ENCODE measurements at regions not wholly inside any gene's neighbourhood (a gene's known extent, or its start where the extent isn't known, plus 50 kb on each side); places are given as distances from the start of the nearest gene placed in this dataset.
"Not testable (repeated sequence)": the region's sequence is repeated elsewhere in the genome, so short reads cannot be mapped to it uniquely, and the experiment has no call there.

DNA sequence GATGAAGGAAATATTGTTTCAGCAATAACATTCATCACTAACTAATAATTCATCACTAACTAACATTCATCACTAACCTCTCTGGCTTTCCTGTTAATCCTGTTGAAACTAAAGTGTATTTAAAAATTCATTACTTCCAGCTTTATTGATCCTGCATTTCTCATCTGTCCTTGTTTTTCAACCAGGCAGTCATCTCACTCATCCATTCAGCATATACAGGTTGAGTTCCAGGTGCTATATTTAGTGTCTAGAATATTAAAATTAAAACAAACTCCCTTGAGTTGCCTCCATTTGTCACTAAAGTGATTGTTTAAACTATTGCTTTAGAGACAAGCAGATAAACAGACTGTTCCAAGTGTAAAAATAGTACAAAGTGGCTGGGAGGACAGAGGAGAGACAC, 58.1 kb downstream of the ATXN7L3B start:
- TF ChIP-seq, protein P1, sequence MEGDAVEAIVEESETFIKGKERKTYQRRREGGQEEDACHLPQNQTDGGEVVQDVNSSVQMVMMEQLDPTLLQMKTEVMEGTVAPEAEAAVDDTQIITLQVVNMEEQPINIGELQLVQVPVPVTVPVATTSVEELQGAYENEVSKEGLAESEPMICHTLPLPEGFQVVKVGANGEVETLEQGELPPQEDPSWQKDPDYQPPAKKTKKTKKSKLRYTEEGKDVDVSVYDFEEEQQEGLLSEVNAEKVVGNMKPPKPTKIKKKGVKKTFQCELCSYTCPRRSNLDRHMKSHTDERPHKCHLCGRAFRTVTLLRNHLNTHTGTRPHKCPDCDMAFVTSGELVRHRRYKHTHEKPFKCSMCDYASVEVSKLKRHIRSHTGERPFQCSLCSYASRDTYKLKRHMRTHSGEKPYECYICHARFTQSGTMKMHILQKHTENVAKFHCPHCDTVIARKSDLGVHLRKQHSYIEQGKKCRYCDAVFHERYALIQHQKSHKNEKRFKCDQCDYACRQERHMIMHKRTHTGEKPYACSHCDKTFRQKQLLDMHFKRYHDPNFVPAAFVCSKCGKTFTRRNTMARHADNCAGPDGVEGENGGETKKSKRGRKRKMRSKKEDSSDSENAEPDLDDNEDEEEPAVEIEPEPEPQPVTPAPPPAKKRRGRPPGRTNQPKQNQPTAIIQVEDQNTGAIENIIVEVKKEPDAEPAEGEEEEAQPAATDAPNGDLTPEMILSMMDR (IDR thresholded peaks at IDR 0.05; ENCODE audit: unreplicated experiment) = no peak
- CTCF ChIA-PET = interaction anchor here (1.5 kb wide), 1 partner anchor 11 kb away, joined by 4 read pairs; no protein-coding TSS in a partner anchor
- Mint-ChIP-seq H3K36me3 (ENCODE audit: insufficient read depth, unreplicated experiment) (peaks cover 16% of the 10 kb centered on the region), H3K27me3 (ENCODE audit: unreplicated experiment) (no peaks in the 10 kb centered on the region), H3K27ac (ENCODE audit: unreplicated experiment) (peak overlapping the region; percentile 22), H3K4me1 (ENCODE audit: low read depth, unreplicated experiment) (peaks cover 54% of the 10 kb centered on the region), H3K9me3 (ENCODE audit: low read depth, unreplicated experiment) (peaks cover 7% of the 10 kb centered on the region), H3K4me3 (ENCODE audit: low read depth, unreplicated experiment) (peak overlapping the region; percentile 10)
- no peak for DNase-seq
- intact Hi-C loops (cut with micrococcal nuclease; ENCODE audit: unreplicated experiment) = no loop called here
- BruUV-seq (replicated peaks) = no TSS peak

DNA sequence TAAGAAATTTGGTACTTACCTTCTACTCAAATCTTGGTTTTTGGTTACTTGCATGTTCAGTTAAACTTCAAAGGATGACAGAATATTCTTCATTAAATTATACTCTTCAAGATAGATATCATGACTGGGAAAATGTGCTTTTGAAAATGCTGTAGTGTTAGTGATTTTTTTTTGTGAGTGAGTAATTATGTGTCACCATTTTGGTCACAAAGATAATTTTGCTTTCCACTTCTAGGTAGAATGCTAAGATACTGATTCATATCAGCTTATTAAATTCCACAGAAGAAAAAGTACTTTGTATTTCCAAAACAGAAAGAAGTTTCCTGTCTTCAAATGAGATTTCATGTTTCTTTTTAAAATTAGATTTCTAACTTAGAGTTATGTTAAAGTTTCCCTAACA, 61.2 kb downstream of the ATXN7L3B start:
- peak overlapping the region; percentile 100 for H3K27ac Mint-ChIP-seq (ENCODE audit: unreplicated experiment)
- H3K4me1 Mint-ChIP-seq (ENCODE audit: low read depth, unreplicated experiment) = peaks cover 74% of the 10 kb centered on the region
- BruUV-seq (replicated peaks) = no TSS peak
- H3K27me3 Mint-ChIP-seq (ENCODE audit: unreplicated experiment) = no peaks in the 10 kb centered on the region
- intact Hi-C loops (cut with micrococcal nuclease; ENCODE audit: unreplicated experiment) = no loop called here
- H3K9me3 Mint-ChIP-seq (ENCODE audit: low read depth, unreplicated experiment) = peaks cover 10% of the 10 kb centered on the region
- H3K36me3 Mint-ChIP-seq (ENCODE audit: insufficient read depth, unreplicated experiment) = peaks cover 33% of the 10 kb centered on the region
- no peak for DNase-seq
- CTCF ChIA-PET = interaction anchor here (0.7 kb wide), 1 partner anchor 48 kb away, joined by 4 read pairs; no protein-coding TSS in a partner anchor
- H3K4me3 Mint-ChIP-seq (ENCODE audit: low read depth, unreplicated experiment) = no peak overlapping the region
- TF ChIP-seq, protein P1 (IDR thresholded peaks at IDR 0.05; ENCODE audit: unreplicated experiment) = no peak

DNA sequence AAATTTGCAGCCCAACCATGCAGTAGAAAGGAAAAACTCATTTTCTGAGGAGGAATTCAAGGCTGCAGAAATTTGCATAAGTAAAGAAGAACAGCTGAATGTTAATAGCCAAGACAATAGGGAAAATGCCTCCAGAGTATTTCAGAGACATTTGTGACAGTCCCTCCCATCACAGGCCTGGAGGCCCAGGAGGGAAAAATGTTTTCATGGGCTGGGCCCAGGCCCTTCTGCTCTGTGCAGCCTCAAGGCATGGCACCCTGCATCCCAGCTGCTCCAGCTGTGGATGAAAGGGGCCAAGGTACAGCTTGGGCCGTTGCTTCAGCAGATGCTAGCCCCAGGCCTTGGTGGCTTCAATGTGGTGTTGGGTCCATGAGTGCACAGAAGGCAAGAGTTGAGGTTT, 62.3 kb downstream of the ATXN7L3B start:
- H3K27ac Mint-ChIP-seq (ENCODE audit: unreplicated experiment) = peak overlapping the region; percentile 100
- no TSS peak for BruUV-seq (replicated peaks)
- intact Hi-C loops (cut with micrococcal nuclease; ENCODE audit: unreplicated experiment) = loop anchor here (5.0 kb wide), 2 partner anchors 63 to 198 kb away; partner anchors contain the start of gene ATXN7L3B
- H3K36me3 Mint-ChIP-seq (ENCODE audit: insufficient read depth, unreplicated experiment) = peaks cover 33% of the 10 kb centered on the region
- H3K4me1 Mint-ChIP-seq (ENCODE audit: low read depth, unreplicated experiment) = peaks cover 73% of the 10 kb centered on the region
- no peaks in the 10 kb centered on the region for H3K27me3 Mint-ChIP-seq (ENCODE audit: unreplicated experiment)
- CTCF ChIA-PET = no interaction called here
- peaks cover 10% of the 10 kb centered on the region for H3K9me3 Mint-ChIP-seq (ENCODE audit: low read depth, unreplicated experiment)
- H3K4me3 Mint-ChIP-seq (ENCODE audit: low read depth, unreplicated experiment) = no peak overlapping the region
- no peak for DNase-seq
- TF ChIP-seq, protein P1 (IDR thresholded peaks at IDR 0.05; ENCODE audit: unreplicated experiment) = no peak

DNA sequence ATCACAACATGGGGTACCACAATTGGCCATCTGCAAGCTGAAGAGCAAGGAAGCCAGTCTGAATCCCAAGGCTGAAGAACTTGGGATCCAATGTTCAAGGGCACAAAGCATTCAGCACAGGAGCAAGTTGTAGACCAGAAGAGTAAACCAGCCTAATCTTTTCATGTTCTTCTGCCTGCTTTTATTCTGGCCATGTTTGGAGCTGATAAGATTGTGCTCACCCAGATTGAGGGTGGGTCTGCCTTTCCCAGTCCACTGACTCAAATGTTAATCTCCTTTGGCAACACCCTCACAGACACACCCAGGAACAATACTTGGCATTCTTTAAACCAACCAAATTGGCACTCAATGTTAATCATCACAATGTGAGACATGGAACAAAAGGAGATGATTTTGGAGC, 63.2 kb downstream of the ATXN7L3B start:
- DNase-seq; H3K9me3 Mint-ChIP-seq (ENCODE audit: low read depth, unreplicated experiment); BruUV-seq (replicated peaks); H3K4me3 Mint-ChIP-seq (ENCODE audit: low read depth, unreplicated experiment); CTCF ChIA-PET; H3K27me3 Mint-ChIP-seq (ENCODE audit: unreplicated experiment): not testable (repeated sequence)
- Mint-ChIP-seq H3K4me1 (ENCODE audit: low read depth, unreplicated experiment) (peaks cover 64% of the 10 kb centered on the region), H3K27ac (ENCODE audit: unreplicated experiment) (peak overlapping the region; percentile 100), H3K36me3 (ENCODE audit: insufficient read depth, unreplicated experiment) (peaks cover 33% of the 10 kb centered on the region)
- intact Hi-C loops (cut with micrococcal nuclease; ENCODE audit: unreplicated experiment) = loop anchor here (5.0 kb wide), 2 partner anchors 64 to 199 kb away; partner anchors contain the start of gene ATXN7L3B

Measured in Calu3 (cell line).